ENCODE measurements at regions not wholly inside any gene's neighbourhood (a gene's known extent, or its start where the extent isn't known, plus 50 kb on each side); places are given as distances from the start of the nearest gene placed in this dataset.

DNA sequence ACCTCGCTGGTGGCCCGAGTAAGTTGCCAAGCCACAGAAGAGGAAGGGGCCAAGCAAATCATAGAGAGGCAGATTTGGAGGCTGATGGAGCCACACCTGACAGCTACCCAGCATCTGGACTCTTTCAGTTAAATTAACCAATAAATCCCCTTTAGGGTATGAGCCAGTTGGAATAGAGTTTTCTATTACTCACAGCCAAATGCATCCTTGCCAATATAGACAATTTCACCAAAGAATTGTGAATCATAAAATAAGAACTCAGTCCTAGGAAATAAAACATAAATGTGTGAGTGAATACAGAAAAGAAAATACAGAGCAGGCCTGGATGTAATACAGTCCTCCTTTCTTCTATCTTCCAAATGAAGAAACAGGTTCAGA is 161.6 kb upstream of the ANKRD28 start:
- Histone ChIP-seq H3K36me3 (no peaks in the 10 kb centered on the region), H3K27me3 (no peaks in the 10 kb centered on the region), H3K4me1 (no peaks in the 10 kb centered on the region), H3K9me3 (no peaks in the 10 kb centered on the region), H3K27ac (no peak overlapping the region), H3K4me3 (no peak overlapping the region)
- intact Hi-C loops (cut with DNase I), result no loop called here
- ATAC-seq, result no peak
- WGBS (ENCODE audit: insufficient coverage, low coverage, low lambda C conversion rate, missing lambda C conversion rate), result 49% methylated on average over 2 of the region's 2 CpGs
- no peak for TF ChIP-seq POLR2A (IDR thresholded peaks at IDR 0.05)
- TF ChIP-seq, protein P1, sequence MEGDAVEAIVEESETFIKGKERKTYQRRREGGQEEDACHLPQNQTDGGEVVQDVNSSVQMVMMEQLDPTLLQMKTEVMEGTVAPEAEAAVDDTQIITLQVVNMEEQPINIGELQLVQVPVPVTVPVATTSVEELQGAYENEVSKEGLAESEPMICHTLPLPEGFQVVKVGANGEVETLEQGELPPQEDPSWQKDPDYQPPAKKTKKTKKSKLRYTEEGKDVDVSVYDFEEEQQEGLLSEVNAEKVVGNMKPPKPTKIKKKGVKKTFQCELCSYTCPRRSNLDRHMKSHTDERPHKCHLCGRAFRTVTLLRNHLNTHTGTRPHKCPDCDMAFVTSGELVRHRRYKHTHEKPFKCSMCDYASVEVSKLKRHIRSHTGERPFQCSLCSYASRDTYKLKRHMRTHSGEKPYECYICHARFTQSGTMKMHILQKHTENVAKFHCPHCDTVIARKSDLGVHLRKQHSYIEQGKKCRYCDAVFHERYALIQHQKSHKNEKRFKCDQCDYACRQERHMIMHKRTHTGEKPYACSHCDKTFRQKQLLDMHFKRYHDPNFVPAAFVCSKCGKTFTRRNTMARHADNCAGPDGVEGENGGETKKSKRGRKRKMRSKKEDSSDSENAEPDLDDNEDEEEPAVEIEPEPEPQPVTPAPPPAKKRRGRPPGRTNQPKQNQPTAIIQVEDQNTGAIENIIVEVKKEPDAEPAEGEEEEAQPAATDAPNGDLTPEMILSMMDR (IDR thresholded peaks at IDR 0.05), result no peak
- no peak for DNase-seq

DNA sequence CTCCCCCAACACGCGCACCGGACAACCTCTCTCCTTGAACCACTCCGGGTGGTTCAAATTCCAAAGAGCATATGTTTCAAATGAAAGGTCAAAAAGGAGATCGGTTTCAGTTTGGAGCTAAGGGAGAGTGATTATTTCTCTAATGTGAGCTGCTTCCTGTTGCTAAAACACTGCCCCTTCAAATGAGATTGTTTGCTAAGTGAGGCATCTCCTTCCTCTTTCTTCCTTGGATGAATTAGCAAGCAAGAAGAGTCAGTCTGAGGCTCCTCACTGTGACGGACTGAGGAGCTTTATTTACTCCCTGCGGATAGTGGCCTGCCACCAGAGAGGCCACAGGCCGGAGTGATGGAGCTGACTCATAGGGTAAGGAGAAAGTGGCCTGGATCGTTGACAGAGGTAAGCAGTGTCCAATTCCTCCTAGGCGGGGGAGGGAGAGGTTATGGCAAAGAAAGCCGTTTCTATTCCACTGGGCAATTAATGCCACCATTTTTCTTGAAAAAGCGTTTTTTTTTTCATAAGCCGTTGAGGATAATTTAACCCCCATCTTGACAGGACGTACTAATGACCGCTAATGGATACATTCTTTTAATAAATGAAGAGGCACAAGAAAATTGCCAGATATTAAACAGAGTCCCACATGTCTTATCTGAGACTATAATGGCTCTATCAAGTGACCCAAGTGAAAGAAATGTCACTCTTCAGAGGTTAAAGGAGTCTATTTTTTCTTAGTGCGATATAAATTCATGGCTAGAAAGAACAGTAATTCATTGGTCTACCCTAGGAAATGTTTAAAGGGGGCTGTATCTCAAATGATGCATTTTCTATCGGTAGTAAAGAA is 167.0 kb upstream of the ANKRD28 start:
- Histone ChIP-seq H3K27ac (peak overlapping the region in 1 of 3 donors; percentile 26), H3K9me3 (no peaks in the 10 kb centered on the region), H3K36me3 (no peaks in the 10 kb centered on the region), H3K27me3 (no peaks in the 10 kb centered on the region), H3K4me1 (no peaks in the 10 kb centered on the region), H3K4me3 (no peak overlapping the region)
- no peak for DNase-seq
- intact Hi-C loops (cut with DNase I), result no loop called here
- WGBS (ENCODE audit: insufficient coverage, low coverage, low lambda C conversion rate, missing lambda C conversion rate), result 51% methylated on average over 14 of the region's 17 CpGs
- ATAC-seq, result peak; percentile 45 to 91 (median 58)
- TF ChIP-seq, protein P1 (IDR thresholded peaks at IDR 0.05), result no peak
- no peak for TF ChIP-seq POLR2A (IDR thresholded peaks at IDR 0.05)

DNA sequence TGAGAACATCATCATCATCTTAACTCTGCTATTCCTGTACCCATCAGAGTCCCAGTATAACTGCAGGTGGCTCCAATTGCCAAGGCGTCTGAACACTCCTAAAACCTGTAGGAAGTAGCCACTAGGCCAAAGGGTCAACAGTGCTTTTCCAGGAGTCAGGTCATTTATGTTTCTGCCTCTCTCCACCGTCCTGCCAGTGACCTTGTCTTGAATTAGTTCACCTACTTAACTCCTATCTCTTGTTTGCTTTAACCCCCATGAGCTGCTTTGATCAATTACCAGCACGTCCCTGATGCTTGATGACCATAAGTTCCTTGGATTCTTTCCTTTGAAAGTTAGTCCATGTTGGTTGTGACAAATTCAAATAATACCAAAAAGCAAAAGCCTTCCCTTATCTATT is 169.8 kb upstream of the ANKRD28 start:
- ATAC-seq (no peak), DNase-seq (no peak)
- Histone ChIP-seq H3K9me3 (no peaks in the 10 kb centered on the region), H3K27ac (no peak overlapping the region), H3K4me3 (no peak overlapping the region), H3K36me3 (no peaks in the 10 kb centered on the region), H3K27me3 (no peaks in the 10 kb centered on the region), H3K4me1 (no peaks in the 10 kb centered on the region)
- 19% methylated on average over 2 of the region's 3 CpGs for WGBS (ENCODE audit: insufficient coverage, low coverage, low lambda C conversion rate, missing lambda C conversion rate)
- intact Hi-C loops (cut with DNase I), result no loop called here
- TF ChIP-seq POLR2A (IDR thresholded peaks at IDR 0.05), result no peak
- TF ChIP-seq, protein P1 (IDR thresholded peaks at IDR 0.05), result no peak

DNA sequence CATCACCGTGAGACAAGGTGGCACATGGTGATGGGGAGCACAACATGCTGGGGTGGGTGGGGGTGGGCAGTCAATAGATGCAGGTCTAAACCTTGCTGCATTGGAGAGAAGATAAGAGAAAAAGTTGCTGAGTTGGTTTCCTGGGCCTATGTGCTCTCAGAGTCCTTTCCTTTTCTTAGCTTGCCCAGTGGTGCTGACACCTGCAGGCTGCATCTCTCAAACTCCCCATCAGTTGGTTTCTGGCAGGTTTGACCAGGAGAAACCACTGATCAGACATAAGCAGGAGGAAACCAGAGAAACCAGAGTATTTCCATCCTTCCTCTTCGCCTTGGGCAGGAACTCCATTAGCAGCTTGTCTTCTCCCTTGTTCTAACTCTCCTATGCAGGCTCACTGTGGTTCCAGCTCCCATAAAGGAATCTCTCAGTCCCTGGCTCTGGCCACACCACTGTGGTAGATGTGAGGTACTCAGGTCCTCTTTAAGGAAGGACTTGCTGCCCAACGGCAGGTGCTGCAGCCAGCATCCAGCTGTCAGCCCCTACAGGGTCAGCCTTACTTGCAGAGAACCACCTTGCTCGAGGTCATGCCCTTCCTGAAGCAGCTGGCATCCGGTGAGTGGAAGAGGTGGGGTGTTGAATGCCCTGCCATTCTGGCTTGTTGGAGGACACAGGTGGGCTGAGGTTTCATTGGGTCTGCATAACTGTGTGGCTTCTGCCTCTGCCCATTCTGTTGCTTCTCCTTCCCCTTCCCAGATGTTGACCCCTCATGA is 172.3 kb upstream of the ANKRD28 start:
- peak in 1 of 4 donors; percentile 36 for ATAC-seq
- intact Hi-C loops (cut with DNase I), result no loop called here
- WGBS (ENCODE audit: insufficient coverage, low coverage, low lambda C conversion rate, missing lambda C conversion rate), result 50% methylated on average over 1 of the region's 5 CpGs

More for the DNA sequence above, 172.3 kb upstream of the ANKRD28 start:
- no peaks in the 10 kb centered on the region for H3K4me1 ChIP-seq
- no peaks in the 10 kb centered on the region for H3K27me3 ChIP-seq
- TF ChIP-seq, protein P1 (IDR thresholded peaks at IDR 0.05), result peak in 1 of 4 donors; percentile 13
- TF ChIP-seq POLR2A (IDR thresholded peaks at IDR 0.05), result no peak
- no peak overlapping the region for H3K27ac ChIP-seq
- H3K4me3 ChIP-seq, result no peak overlapping the region
- H3K9me3 ChIP-seq, result no peaks in the 10 kb centered on the region
- DNase-seq, result no peak
- no peaks in the 10 kb centered on the region for H3K36me3 ChIP-seq
